Medulla oblongata (tissue), 1 donor: ENCODE measurements at regions not wholly inside any gene's neighbourhood (a gene's known extent, or its start where the extent isn't known, plus 50 kb on each side); places are given as distances from the start of the nearest gene placed in this dataset.
A peak's percentile ranks its signal among the peaks of the same experiment; 100 is the strongest.
"Not testable (repeated sequence)": the region's sequence is repeated elsewhere in the genome, so short reads cannot be mapped to it uniquely, and the experiment has no call there.

ENCODE experiments used
- DNase-seq: peaks from one replicate; pipeline ENCODE4 v3.0.0-alpha.2; 2015; ENCODE audit errors: extremely low spot score

DNA sequence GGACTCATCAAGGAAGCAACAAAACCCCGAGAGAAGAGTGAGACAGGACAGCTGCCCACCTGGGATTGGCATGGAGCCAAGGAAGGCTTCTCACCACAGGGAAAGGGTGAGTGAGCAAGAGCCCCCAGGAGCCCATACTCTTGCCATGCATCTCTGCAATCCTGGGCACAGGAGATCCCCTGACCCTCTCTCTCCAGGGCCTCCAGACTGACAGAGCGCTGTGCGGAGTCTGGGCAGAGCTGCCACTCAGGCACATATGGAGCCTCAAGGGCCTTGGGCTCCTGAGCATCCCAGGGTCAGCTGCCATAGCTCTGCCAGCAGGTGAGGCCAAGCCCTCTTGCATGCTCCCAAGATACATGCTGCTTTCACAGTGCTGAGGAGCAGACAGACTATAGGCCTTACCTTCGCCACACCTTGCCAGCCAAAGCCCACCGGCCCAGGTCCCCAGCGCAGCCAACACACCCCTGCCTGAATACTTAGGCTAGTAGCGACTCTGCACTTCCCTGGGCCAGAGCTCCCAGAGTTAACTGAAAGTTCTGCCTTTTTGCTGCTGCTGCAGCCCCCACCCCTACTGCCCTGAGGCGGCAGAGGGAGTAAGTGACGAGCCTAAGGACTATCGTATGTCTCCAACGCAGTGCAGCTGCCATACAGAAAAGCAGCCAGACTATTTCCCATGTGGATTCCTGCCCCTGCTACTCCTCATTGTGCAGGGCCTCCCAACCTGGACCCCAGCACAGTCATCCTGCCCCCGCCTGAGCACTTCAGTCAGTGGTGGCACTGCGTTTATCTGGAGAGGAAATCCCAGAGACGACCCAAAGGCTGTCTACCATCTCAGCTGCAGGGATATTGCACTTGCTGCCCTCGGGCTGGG lies 251.6 kb downstream of the SPATA31A6 start:
- not testable (repeated sequence) for DNase-seq

- not testable (repeated sequence) for DNase-seq
These were observed 252.4 kb downstream of the SPATA31A6 start for GRCh38 chr9:42435715-42436342.

- DNase-seq: not testable (repeated sequence)
These were observed 253.7 kb downstream of the SPATA31A6 start for GRCh38 chr9:42437057-42437759.

- not testable (repeated sequence) for DNase-seq
These were observed 259.2 kb downstream of the SPATA31A6 start for GRCh38 chr9:42442680-42443079.

GRCh38 chr9:42443414-42443813 lies 260.0 kb downstream of the SPATA31A6 start:
- DNase-seq: peak; percentile 57

DNA sequence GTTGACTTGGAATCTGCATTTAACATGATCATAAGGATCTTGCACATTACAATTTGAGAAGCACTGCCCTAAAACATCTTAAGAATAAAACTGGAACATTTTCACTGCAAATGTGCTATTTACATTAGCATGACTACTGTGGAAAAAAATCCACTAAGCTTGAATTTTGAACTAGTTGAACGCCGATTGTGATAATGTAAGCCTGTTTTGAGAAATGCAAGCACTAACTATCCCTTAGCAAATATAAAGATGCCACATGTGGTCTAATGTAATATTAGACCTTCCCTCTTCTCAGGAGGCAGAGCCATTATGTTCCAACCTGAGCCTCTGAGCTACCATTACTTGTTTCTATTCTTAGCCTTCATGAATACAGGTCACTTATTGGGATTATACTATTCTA lies 278.0 kb downstream of the SPATA31A6 start:
- not testable (repeated sequence) for DNase-seq

- DNase-seq: not testable (repeated sequence)
These were observed 278.4 kb downstream of the SPATA31A6 start for GRCh38 chr9:42461863-42462262.

DNA sequence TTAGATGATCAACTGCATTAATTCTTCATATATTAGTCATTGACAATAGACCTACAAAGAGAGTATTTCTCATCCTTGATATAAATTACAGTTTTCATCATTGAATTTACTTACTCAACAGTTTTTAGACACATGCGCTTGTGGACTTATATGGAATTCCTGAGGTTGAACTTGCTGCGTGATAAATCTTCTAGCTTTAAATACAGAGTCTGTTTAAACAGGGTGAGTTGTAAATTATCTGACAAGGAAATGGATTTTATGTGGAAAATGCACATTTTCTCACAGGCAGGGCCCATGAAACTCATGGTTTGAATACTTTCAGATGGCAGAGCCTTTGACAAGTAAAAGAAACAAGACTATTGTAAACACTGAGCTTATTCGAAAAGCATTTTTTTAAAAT lies 280.5 kb downstream of the SPATA31A6 start:
- DNase-seq: not testable (repeated sequence)

DNA sequence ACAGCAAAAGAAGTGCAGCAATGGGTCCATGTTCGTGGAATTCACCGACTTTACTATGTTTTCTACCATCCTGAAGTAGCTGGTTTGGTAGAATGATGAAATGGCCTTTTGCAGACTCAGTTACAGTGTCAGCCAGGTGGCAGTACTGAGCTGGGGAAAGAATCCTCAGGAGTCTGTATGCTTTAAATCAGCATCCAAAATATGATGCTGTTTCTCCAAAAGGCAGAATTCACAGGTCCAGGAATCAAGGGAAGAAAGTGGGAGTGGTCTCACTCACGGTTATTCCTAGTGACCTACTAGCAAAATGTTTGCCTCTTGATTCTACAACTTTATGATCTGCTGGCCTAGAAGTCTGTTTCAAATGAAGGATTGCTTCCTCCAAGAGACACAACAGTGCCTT lies 287.1 kb downstream of the SPATA31A6 start:
- not testable (repeated sequence) for DNase-seq

DNA sequence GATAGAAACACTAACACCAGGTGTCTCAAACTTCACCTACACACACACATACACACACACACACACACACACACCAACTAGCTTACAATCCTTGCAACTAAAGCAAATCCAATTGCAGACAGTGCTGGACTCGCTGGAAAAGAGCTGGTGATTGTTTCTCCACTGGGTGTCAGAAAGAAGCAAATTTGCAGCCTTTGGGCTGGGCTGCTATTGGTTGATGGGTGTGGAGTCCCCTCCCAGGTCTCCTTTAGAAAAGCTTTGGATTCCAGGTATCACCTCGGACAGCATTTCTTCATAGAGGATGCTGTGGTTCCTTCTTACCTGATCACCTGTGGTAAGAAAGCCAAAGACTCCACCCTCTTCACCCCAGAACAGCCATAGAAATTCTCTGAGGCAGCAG lies 307.5 kb downstream of the SPATA31A6 start:
- not testable (repeated sequence) for DNase-seq

DNA sequence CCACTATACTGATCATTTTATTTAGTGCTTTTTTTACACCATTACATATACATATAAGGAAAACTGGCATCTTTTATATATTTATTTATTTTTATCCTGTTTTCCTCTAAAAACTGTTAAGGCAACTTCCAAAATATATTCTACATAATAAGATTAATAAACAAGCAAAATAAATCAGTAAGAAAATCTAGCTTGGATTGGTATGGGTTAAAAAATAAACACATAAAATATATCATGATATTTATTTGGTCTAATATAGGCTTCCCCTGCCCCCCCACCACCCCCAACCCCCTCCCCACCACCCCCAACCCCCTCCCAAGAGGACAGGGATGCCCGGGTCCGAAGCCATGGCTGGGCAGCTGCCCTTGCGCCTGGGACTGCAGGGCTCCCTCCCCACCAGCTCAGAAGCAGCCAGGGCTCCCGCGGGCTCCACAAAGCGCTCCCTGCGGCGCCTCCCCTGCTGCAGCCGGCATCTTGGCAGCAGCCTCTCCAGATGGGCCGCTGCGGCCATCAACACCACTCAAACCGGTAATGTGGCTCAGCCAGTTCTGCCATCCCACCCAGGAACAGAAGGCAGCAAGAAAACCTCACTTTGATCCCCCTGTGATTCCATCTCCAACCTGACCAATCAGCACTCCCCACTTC lies 319.3 kb downstream of the SPATA31A6 start:
- DNase-seq: not testable (repeated sequence)

DNA sequence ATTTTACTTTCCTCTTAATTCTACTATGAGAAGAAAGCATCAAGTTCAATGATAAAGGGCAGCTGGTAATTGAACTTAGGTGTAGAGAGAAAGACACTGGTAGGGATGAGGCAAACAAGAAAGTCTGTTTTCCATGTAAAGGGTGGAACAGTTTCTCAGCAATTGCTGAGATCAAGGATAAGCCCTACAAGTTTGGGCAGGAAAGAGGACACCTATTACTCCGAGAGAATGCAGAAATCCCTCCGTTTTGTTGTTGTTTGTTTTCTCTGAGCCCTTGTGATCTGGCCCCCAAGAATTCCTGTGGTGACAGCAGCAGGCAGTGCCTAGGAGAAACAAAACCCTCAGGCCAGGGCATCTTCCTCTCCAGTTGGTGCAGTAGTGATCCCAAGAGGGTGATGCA lies 324.7 kb downstream of the SPATA31A6 start:
- not testable (repeated sequence) for DNase-seq

- not testable (repeated sequence) for DNase-seq
These were observed 330.1 kb downstream of the SPATA31A6 start for GRCh38 chr9:42513535-42513934.

DNA sequence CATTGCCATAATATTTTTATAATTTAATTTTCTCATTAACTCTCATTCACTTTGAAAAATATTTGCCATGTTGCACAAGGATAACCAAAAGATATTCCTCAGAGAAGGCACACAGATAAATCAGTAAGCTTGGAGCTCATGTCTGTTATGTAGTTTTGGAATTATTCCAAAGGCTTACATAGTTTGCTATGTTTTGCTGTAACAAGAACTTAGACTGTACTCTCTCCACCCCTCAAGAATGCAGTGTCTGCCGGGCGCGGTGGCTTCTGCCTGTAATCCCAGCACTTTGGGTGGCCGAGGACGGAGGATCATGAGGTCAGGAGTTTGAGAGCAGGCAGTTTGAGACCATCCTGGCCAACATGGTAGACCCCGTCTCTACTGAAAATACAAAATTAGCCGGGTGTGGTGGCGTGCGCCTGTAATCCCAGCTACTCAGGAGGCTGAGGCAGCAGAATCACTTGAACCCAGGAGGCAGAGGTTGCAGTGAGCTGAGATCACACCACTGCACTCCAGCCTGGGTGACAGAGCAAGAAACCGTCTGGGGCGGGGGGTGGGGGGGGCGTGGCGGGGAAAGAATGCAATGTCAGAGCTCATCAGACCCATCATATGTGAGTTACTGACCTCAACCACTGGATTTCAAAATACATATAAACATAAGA lies 351.0 kb downstream of the SPATA31A6 start:
- not testable (repeated sequence) for DNase-seq

DNA sequence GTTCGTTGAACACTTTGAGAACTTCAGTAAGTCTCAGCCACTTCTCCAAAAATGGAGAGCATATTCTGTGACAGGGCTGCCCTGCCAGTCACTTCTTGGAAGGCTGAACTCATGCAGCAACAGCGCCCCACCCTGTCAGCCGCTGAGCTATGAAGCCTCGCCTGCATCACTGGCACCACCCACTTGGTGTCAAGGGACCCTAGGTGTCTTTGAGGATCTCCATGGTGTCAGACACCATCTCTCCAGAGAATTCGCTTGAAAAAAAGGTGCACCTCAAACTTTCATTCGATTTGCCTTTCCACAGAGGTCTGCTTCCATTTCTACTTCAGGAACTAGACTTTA lies 351.5 kb downstream of the SPATA31A6 start:
- DNase-seq: not testable (repeated sequence)

- DNase-seq: not testable (repeated sequence)
These were observed 367.4 kb downstream of the SPATA31A6 start for GRCh38 chr9:42550789-42551357.

DNA sequence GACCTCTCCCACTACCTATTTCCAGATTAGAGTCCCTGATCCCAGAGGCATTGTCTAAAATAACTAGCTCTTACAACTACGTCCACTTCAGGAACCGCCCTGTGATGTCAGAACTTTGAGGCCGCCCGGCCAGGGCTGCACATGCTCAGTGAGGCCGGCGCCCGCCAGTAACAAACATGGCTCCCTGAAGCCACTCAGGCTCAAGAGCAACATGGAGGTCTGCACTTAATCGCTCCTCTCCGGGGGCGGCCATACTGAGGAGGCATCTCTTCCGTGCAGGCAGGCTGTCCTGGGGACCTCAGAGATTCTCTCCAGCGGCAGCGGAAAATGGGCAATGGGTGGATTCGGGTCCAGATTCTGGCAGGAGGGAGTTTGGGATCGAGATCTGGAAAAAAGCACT lies 385.1 kb downstream of the SPATA31A6 start:
- DNase-seq: not testable (repeated sequence)

- DNase-seq: not testable (repeated sequence)
These were observed 385.6 kb downstream of the SPATA31A6 start for GRCh38 chr9:42568942-42569556.

GRCh38 chr9:42577851-42578250 lies 394.4 kb downstream of the SPATA31A6 start:
- DNase-seq: not testable (repeated sequence)
